BE2C (cell line): ENCODE measurements at regions not wholly inside any gene's neighbourhood (a gene's known extent, or its start where the extent isn't known, plus 50 kb on each side); places are given as distances from the start of the nearest gene placed in this dataset.

Source experiments
- DNase-seq: peaks from one replicate; pipeline ENCODE4 v3.0.0-alpha.2; 2020
- H3K27me3 ChIP-seq: fragments of 250-450 bp; sonication (Bioruptor Pico); 2 replicates; pipeline ENCODE4 v1.5.1; 2020; ENCODE audit warnings: mild to moderate bottlenecking
- H3K36me3 ChIP-seq: fragments of 250-450 bp; sonication (Bioruptor Pico); 2 replicates; pipeline ENCODE4 v1.5.1; 2020; ENCODE audit warnings: mild to moderate bottlenecking
- H3K4me1 ChIP-seq: fragments of 250-450 bp; sonication (Bioruptor Pico); 2 replicates; pipeline ENCODE4 v1.5.1; 2020
- H3K4me3 ChIP-seq: 2 replicates; pipeline ENCODE4 v1.5.1; 2011; ENCODE audit warnings: low read depth, low read length
- H3K9me3 ChIP-seq: fragments of 250-450 bp; sonication (Bioruptor Pico); 2 replicates; pipeline ENCODE4 v1.5.1; 2020
- CTCF ChIP-seq: IDR thresholded peaks from 2 replicates; pipeline ENCODE4 v1.5.1; 2012; ENCODE audit warnings: mild to moderate bottlenecking, low read depth, low read length

DNA sequence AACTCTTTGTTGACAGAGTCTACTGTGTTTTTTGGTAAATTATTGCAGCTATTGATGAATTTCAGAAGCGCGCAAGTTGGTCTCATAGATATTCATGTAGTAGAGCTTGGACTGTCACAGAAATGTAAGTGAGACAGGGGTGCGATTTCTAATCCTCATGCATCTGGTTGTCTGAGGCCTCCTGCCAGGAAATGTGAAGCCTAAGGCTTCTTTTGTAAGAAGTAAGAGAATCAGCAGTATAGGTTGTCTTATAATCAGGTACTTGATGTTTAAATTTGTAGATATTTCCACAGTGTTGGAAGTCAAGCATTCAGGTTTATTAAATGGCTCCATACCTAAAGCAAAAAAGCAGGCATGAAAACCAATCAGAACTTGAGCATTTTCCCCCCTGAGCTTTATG lies 332.9 kb upstream of the FMN2 start:
- DNase-seq: no peak
- Histone ChIP-seq H3K4me3 (no peak overlapping the region), H3K27me3 (no peaks in the 10 kb centered on the region), H3K36me3 (no peaks in the 10 kb centered on the region), H3K9me3 (no peaks in the 10 kb centered on the region), H3K4me1 (no peaks in the 10 kb centered on the region; the same call in 1 of the 2 replicates)
- no peak for TF ChIP-seq CTCF

- peaks cover 3% of the 10 kb centered on the region; the same call in 1 of the 2 replicates for H3K4me1 ChIP-seq
- H3K4me3 ChIP-seq: no peak overlapping the region
- no peaks in the 10 kb centered on the region for H3K27me3 ChIP-seq
- no peaks in the 10 kb centered on the region for H3K9me3 ChIP-seq
- H3K36me3 ChIP-seq: no peaks in the 10 kb centered on the region
- DNase-seq: no peak
- TF ChIP-seq CTCF: no peak
These were observed 330.2 kb upstream of the FMN2 start for GRCh38 chr1:239761509-239761908.

GRCh38 chr1:239763850-239764249 lies 327.8 kb upstream of the FMN2 start:
- DNase-seq: no peak
- Histone ChIP-seq H3K9me3 (no peaks in the 10 kb centered on the region), H3K36me3 (no peaks in the 10 kb centered on the region), H3K4me3 (no peak overlapping the region), H3K27me3 (no peaks in the 10 kb centered on the region), H3K4me1 (peaks cover 3% of the 10 kb centered on the region; the same call in 1 of the 2 replicates)
- peak; percentile 25 for TF ChIP-seq CTCF

DNA sequence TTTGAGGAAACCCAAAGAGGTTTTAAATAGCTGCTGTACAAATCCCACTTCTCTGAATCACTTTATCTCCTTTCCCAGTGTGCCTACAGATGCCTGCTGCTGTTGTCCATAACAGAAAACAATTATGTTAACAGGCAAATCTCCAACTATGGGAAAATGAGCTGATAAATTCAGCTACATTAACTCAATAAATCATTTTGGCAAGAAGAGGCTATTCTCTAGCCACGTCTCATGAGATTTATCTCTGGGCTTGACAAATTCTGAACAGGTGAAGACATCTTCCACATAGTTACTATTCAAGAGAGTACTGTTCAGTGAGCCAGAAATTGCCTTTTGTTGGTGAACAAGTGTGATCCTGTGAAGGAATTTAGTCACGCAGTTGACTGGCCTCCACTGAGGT lies 327.1 kb upstream of the FMN2 start:
- Histone ChIP-seq H3K4me1 (peaks cover 3% of the 10 kb centered on the region; the same call in 1 of the 2 replicates), H3K27me3 (no peaks in the 10 kb centered on the region), H3K4me3 (no peak overlapping the region), H3K9me3 (no peaks in the 10 kb centered on the region), H3K36me3 (no peaks in the 10 kb centered on the region)
- DNase-seq: no peak
- no peak for TF ChIP-seq CTCF

DNA sequence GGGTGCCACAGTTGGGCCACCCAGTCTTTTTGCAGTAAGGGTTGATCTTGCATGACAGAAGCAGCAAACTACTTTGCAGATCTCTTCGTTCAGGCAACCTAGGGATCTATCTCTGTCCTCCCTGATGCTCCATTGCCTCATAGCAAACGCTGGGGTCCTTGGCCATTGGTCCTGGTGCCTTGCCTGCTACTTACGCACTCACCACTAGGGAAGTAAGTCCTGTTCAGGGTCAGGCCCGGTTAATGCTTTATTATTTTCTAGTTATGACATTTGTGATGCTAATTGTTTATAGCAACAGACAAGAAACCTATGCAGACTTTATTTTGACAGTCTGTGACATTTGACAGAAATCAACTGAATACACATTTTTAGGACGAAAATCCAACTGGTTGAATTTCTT lies 326.5 kb upstream of the FMN2 start:
- Histone ChIP-seq H3K36me3 (no peaks in the 10 kb centered on the region), H3K27me3 (no peaks in the 10 kb centered on the region), H3K4me1 (peaks cover 3% of the 10 kb centered on the region; the same call in 1 of the 2 replicates), H3K4me3 (no peak overlapping the region), H3K9me3 (no peaks in the 10 kb centered on the region)
- no peak; the same call in 1 of the 2 replicates for TF ChIP-seq CTCF
- peak; percentile 21 for DNase-seq

DNA sequence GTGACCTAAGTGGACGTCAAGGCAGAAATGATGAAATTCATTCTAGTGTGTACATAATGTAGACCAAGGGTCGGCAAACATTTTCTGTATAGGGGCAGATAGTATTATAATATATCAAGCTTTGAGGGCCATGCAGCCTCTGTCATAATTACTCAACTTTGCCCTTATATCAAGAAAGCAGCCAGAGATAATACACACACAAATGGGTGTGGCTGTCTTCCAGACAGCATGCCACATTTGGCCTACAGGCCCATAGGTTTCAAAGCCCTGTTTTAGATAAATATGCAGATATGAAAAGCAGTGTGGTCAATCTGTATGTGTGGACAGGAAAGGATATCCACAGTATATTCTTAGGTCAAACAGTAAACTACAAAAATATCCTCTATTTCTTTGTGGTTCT lies 320.1 kb upstream of the FMN2 start:
- Histone ChIP-seq H3K36me3 (no peaks in the 10 kb centered on the region), H3K4me3 (no peak overlapping the region), H3K4me1 (no peaks in the 10 kb centered on the region; the same call in 1 of the 2 replicates), H3K9me3 (no peaks in the 10 kb centered on the region), H3K27me3 (no peaks in the 10 kb centered on the region)
- DNase-seq: no peak
- no peak for TF ChIP-seq CTCF
